Activated CD8-positive, alpha-beta T cell treated with anti-CD3 and anti-CD28 coated beads for 36 hours (primary cell): ENCODE measurements at regions not wholly inside any gene's neighbourhood (a gene's known extent, or its start where the extent isn't known, plus 50 kb on each side); places are given as distances from the start of the nearest gene placed in this dataset.
"Not testable (repeated sequence)": the region's sequence is repeated elsewhere in the genome, so short reads cannot be mapped to it uniquely, and the experiment has no call there.

ENCODE experiments used
- ATAC-seq: fragments of 200-7000 bp; cut with Tn5 transposase; one replicate; pipeline ENCODE4 v1.10.0; 2021; ENCODE audit warnings: mild to moderate bottlenecking, moderate library complexity
- CTCF ChIA-PET: fragments of 350-600 bp; sonication (Branson Sonifier 250); formaldehyde crosslinking; loops from one replicate; lab custom pipeline; 2021; ENCODE audit warnings: antibody characterized with exemption; lab: Charles Lee
- POLR2A ChIA-PET: fragments of 350-600 bp; sonication (Branson Sonifier 250); formaldehyde crosslinking; loops from one replicate; lab custom pipeline; 2021; ENCODE audit warnings: antibody characterized with exemption; lab: Charles Lee
- DNase-seq: peaks from one replicate; pipeline ENCODE4 v3.0.0-alpha.2; 2020
- H3K27ac Mint-ChIP-seq: one replicate; pipeline ENCODE4 v1.8.0; 2021; ENCODE audit warnings: mild to moderate bottlenecking, mixed read lengths
- H3K27me3 Mint-ChIP-seq: one replicate; pipeline ENCODE4 v1.8.0; 2021; ENCODE audit warnings: mixed read lengths
- H3K36me3 Mint-ChIP-seq: one replicate; pipeline ENCODE4 v1.8.0; 2021; ENCODE audit warnings: low read depth, mixed read lengths
- H3K4me1 Mint-ChIP-seq: one replicate; pipeline ENCODE4 v1.8.0; 2021; ENCODE audit warnings: low read depth, mixed read lengths
- H3K4me3 Mint-ChIP-seq: one replicate; pipeline ENCODE4 v1.8.0; 2021; ENCODE audit warnings: mild to moderate bottlenecking, moderate library complexity, mixed read lengths
- H3K9me3 Mint-ChIP-seq: one replicate; pipeline ENCODE4 v1.8.0; 2021; ENCODE audit warnings: mixed read lengths
- CTCF ChIP-seq: fragments of 200-600 bp; IDR thresholded peaks from one replicate; pipeline ENCODE4 v1.8.0; 2022; ENCODE audit warnings: antibody characterized with exemption, mild to moderate bottlenecking
- intact Hi-C: fragments of 100-400 bp; cut with micrococcal nuclease; formaldehyde crosslinking; loops from one replicate; pipeline ENCODE4 v1.10.0; 2022

GRCh38 chr5:86452251-86452650 lies 165.5 kb upstream of the COX7C start:
- Mint-ChIP-seq H3K4me3 (no peak overlapping the region), H3K27me3 (no peaks in the 10 kb centered on the region), H3K27ac (no peak overlapping the region), H3K4me1 (no peaks in the 10 kb centered on the region), H3K9me3 (no peaks in the 10 kb centered on the region), H3K36me3 (no peaks in the 10 kb centered on the region)
- no peak for ATAC-seq
- no peak for TF ChIP-seq CTCF
- POLR2A ChIA-PET, result no interaction called here
- DNase-seq, result no peak
- intact Hi-C loops, result no loop called here
- CTCF ChIA-PET, result no interaction called here

- Mint-ChIP-seq H3K27me3 (no peaks in the 10 kb centered on the region), H3K9me3 (peaks cover 19% of the 10 kb centered on the region), H3K4me1 (no peaks in the 10 kb centered on the region), H3K36me3 (peaks cover 3% of the 10 kb centered on the region), H3K27ac (no peak overlapping the region), H3K4me3 (no peak overlapping the region)
- ATAC-seq (no peak), DNase-seq (no peak)
- no peak for TF ChIP-seq CTCF
- ChIA-PET CTCF (no interaction called here), POLR2A (no interaction called here)
- intact Hi-C loops, result no loop called here
Measured at GRCh38 chr5:86460519-86460918, 157.2 kb upstream of the COX7C start.

- Mint-ChIP-seq H3K27me3 (no peaks in the 10 kb centered on the region), H3K4me1 (no peaks in the 10 kb centered on the region), H3K36me3 (peaks cover 3% of the 10 kb centered on the region), H3K27ac (no peak overlapping the region), H3K9me3 (peaks cover 23% of the 10 kb centered on the region), H3K4me3 (no peak overlapping the region)
- ATAC-seq (no peak), DNase-seq (no peak)
- intact Hi-C loops, result no loop called here
- no peak for TF ChIP-seq CTCF
- POLR2A ChIA-PET, result no interaction called here
- CTCF ChIA-PET, result no interaction called here
Measured at GRCh38 chr5:86461169-86461956, 156.4 kb upstream of the COX7C start.

GRCh38 chr5:86463339-86463738 lies 154.4 kb upstream of the COX7C start:
- ChIA-PET CTCF (no interaction called here), POLR2A (interaction anchor here (0.8 kb wide), 1 partner anchor 88 kb away, joined by 3 read pairs; no protein-coding TSS in a partner anchor)
- H3K4me1 Mint-ChIP-seq, result no peaks in the 10 kb centered on the region
- peaks cover 3% of the 10 kb centered on the region for H3K36me3 Mint-ChIP-seq
- no peaks in the 10 kb centered on the region for H3K27me3 Mint-ChIP-seq
- no peak for ATAC-seq
- H3K9me3 Mint-ChIP-seq, result peaks cover 26% of the 10 kb centered on the region
- DNase-seq, result no peak
- H3K27ac Mint-ChIP-seq, result no peak overlapping the region
- intact Hi-C loops, result no loop called here
- TF ChIP-seq CTCF, result no peak
- H3K4me3 Mint-ChIP-seq, result no peak overlapping the region

DNA sequence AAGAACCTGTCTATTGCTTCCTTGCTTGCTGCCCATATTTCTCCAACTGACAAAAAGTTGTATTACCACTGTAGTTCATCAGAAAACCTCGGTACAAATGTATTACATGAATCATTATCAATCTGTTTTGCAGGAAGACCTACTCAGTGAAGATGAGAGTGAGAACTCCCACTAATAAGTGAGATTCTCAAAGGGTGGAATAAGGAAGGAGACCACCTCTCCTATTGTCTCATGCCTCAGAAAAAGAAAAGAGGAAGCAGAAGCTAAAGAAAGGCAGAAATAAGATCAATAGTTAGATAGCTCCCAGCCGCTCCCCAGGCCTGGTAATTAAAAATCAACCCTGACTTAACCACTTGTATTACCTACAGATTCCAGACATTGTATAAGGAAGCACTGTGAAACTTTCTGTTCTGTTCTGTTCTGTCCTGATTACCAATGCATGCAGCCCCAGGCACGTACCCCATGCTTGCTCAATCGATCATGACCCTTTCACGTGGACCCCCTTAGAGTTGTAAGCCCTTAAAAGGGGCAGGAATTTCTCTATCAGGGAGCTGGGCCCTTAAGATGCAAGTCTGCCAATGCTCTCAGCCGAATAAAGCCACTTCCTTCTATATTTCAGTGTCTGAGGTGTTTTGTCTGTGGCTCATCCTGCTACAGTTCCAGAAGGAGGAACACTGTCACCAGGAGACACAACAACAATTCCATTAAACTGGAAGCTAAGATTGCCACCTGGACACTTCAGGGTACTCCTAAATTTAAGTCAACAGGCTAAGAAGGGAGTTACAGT lies 152.5 kb upstream of the COX7C start:
- Mint-ChIP-seq H3K4me3 (no peak overlapping the region), H3K27ac (no peak overlapping the region), H3K9me3 (peaks cover 26% of the 10 kb centered on the region), H3K36me3 (peaks cover 3% of the 10 kb centered on the region), H3K27me3 (no peaks in the 10 kb centered on the region), H3K4me1 (no peaks in the 10 kb centered on the region)
- ATAC-seq, result no peak
- no peak for DNase-seq
- CTCF ChIA-PET, result interaction anchor here (0.8 kb wide), 1 partner anchor 11 kb away, joined by 3 read pairs; no protein-coding TSS in a partner anchor
- TF ChIP-seq CTCF, result no peak
- POLR2A ChIA-PET, result no interaction called here
- intact Hi-C loops, result no loop called here

- H3K4me1 Mint-ChIP-seq, H3K36me3 Mint-ChIP-seq, H3K4me3 Mint-ChIP-seq, CTCF ChIA-PET, ATAC-seq, intact Hi-C loops, H3K27ac Mint-ChIP-seq, POLR2A ChIA-PET, DNase-seq, H3K27me3 Mint-ChIP-seq: not testable (repeated sequence)
- H3K9me3 Mint-ChIP-seq, result peaks cover 26% of the 10 kb centered on the region
Measured at GRCh38 chr5:86466721-86467120, 151.0 kb upstream of the COX7C start.
